T-cell (primary cell): ENCODE measurements at regions not wholly inside any gene's neighbourhood (a gene's known extent, or its start where the extent isn't known, plus 50 kb on each side); places are given as distances from the start of the nearest gene placed in this dataset.

Source experiments
- ATAC-seq, 4 experiments: fragments of 200-7000 bp in 3 of 4; fragments of 150-1000 bp in 1 of 4; cut with Tn5 transposase; replicated peaks in 1 of 4; 1 replicate in 3 of 4; 2 replicates in 1 of 4; pipeline ENCODE4 v1.10.0; 2021; ENCODE audit warnings: moderate library complexity in 3 of 4, mild to moderate bottlenecking in 2 of 4, moderate number of reproducible peaks in 1 of 4
- CTCF ChIA-PET, 2 donors: fragments of 300-600 bp; sonication (Branson Sonifier 250); formaldehyde crosslinking; loops; one replicate each; lab custom pipeline; 2022; ENCODE audit warnings: antibody characterized with exemption in 2 of 2; lab: Charles Lee
- POLR2A ChIA-PET, 2 donors: fragments of 300-600 bp; sonication (Branson Sonifier 250); formaldehyde crosslinking; loops; one replicate each; lab custom pipeline; 2022; ENCODE audit warnings: antibody characterized with exemption in 2 of 2; lab: Charles Lee
- DNase-seq, 35 experiments: peaks; one replicate each; pipeline versions ENCODE4 v3.0.0 to v3.0.0-alpha.2; 2013 to 2023
- H3K27ac ChIP-seq: one replicate; pipeline ENCODE4 v1.5.1; 2013; ENCODE audit warnings: low read length
- H3K27me3 ChIP-seq, 2 experiments: replicated peaks in 1 of 2; 1 replicate in 1 of 2; 2 replicates in 1 of 2; pipeline versions ENCODE4 v1.6.1 to v1.7.0; 2013; ENCODE audit warnings: low read length in 1 of 2, mixed read lengths in 1 of 2; ENCODE audit not compliant: control insufficient read depth in 2 of 2, insufficient read depth in 2 of 2; ENCODE audit errors: extremely low read depth in 1 of 2
- H3K36me3 ChIP-seq, 2 donors: 1 replicate in 1 of 2; 2 replicates in 1 of 2; pipeline versions ENCODE4 v1.6.1 to v1.7.0; 2013; ENCODE audit warnings: low read length in 1 of 2; ENCODE audit not compliant: control insufficient read depth in 2 of 2, insufficient read depth in 1 of 2; ENCODE audit errors: extremely low read depth in 1 of 2
- H3K4me1 ChIP-seq, 2 experiments: 1 replicate in 1 of 2; 2 replicates in 1 of 2; pipeline versions ENCODE4 v1.6.1 to v1.7.0; 2013; ENCODE audit warnings: low read length in 2 of 2, mixed read lengths in 1 of 2; ENCODE audit not compliant: insufficient read depth in 2 of 2, control insufficient read depth in 1 of 2; ENCODE audit errors: extremely low read depth in 1 of 2
- H3K4me3 ChIP-seq, 2 donors: 1 replicate in 1 of 2; 2 replicates in 1 of 2; pipeline versions ENCODE4 v1.5.1 to v1.7.0; 2013; ENCODE audit warnings: mild to moderate bottlenecking in 2 of 2, low read length in 1 of 2, moderate library complexity in 1 of 2; ENCODE audit not compliant: control insufficient read depth in 1 of 2; ENCODE audit errors: extremely low read depth in 1 of 2
- H3K9me3 ChIP-seq: 2 replicates; pipeline ENCODE4 v1.7.0; 2013
- H3K27ac Mint-ChIP-seq, 2 donors: one replicate each; pipeline ENCODE4 v1.8.0; 2020 to 2021; ENCODE audit warnings: mild to moderate bottlenecking in 2 of 2, mixed read lengths in 2 of 2
- H3K27me3 Mint-ChIP-seq, 2 donors: one replicate each; pipeline ENCODE4 v1.8.0; 2021 to 2022; ENCODE audit warnings: mixed read lengths in 2 of 2
- H3K36me3 Mint-ChIP-seq: one replicate; pipeline ENCODE4 v1.8.0; 2021; ENCODE audit warnings: mixed read lengths
- H3K4me1 Mint-ChIP-seq, 3 donors: one replicate each; pipeline ENCODE4 v1.8.0; 2020 to 2022; ENCODE audit warnings: mixed read lengths in 3 of 3, mild to moderate bottlenecking in 1 of 3
- H3K4me3 Mint-ChIP-seq, 3 donors: one replicate each; pipeline ENCODE4 v1.8.0; 2020 to 2022; ENCODE audit warnings: mild to moderate bottlenecking in 3 of 3, mixed read lengths in 3 of 3, moderate library complexity in 3 of 3
- H3K9me3 Mint-ChIP-seq, 3 donors: one replicate each; pipeline ENCODE4 v1.8.0; 2020 to 2022; ENCODE audit warnings: mixed read lengths in 3 of 3
- WGBS: methylation state at CpG from one replicate; pipeline ENCODE4 v1.1.5; 2013; ENCODE audit warnings: missing lambda C conversion rate; ENCODE audit not compliant: insufficient coverage; 5-methylcytosine and 5-hydroxymethylcytosine counted together

DNA sequence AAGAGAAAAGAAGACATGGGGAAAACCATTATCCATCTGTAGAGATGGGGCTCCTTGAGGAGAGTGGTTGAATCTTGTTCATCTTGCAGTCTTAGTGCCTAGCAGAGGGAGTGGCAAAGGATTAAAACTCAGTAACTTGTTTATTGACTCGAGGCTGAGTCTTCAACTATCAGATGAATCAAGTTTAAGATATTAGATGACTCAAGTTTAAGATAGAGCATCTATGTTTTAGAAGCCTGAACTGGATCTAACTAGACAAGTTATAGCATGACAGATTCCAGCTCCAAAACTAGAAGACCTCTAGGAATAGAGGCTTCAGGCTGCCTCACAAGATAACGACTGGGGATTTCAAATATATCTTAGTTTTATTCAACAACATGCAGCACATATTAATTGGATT, 2277.2 kb upstream of the WWC1 start:
- no CpG with 5 or more reads among the region's 2 CpGs for WGBS
- Mint-ChIP-seq H3K9me3 (peaks cover 16 to 28% (median 22%) of the 10 kb centered on the region in 3 donors), H3K27ac (no peak overlapping the region), H3K27me3 (no peaks in the 10 kb centered on the region), H3K4me3 (no peak overlapping the region), H3K36me3 (no peaks in the 10 kb centered on the region), H3K4me1 (no peaks in the 10 kb centered on the region)
- no peaks in the 10 kb centered on the region for H3K27me3 ChIP-seq
- ChIA-PET CTCF (no interaction called here), POLR2A (no interaction called here)
- H3K4me3 ChIP-seq = no peak overlapping the region
- no peak overlapping the region for H3K27ac ChIP-seq
- H3K4me1 ChIP-seq = no peaks in the 10 kb centered on the region
- DNase-seq (no peak), ATAC-seq (no peak)
- no peaks in the 10 kb centered on the region for H3K36me3 ChIP-seq
- H3K9me3 ChIP-seq = no peaks in the 10 kb centered on the region

DNA sequence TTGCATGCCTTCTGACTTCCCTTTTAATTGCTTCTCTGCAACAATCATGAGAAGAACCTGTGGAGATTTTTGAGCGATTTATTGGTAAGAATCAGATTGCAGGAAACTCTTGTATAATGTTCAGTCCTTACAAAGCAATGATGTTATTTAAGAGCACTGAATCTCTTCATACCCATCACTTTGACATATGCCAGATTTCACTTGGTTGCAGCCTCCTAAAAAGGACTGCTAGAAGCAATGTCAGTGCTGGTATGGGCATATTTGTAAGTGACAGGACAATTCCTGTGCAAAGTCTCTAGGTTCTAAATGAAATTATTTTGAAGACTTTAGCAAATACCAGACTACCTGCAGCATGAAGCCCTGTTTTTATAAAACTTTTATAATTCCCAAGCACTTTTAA, 2272.7 kb upstream of the WWC1 start:
- H3K4me3 ChIP-seq = no peak overlapping the region
- WGBS = no CpG with 5 or more reads among the region's 1 CpG
- H3K27ac Mint-ChIP-seq = no peak overlapping the region
- no peaks in the 10 kb centered on the region for H3K36me3 Mint-ChIP-seq
- H3K4me1 ChIP-seq = no peaks in the 10 kb centered on the region
- no peaks in the 10 kb centered on the region for H3K9me3 ChIP-seq
- no peaks in the 10 kb centered on the region for H3K27me3 Mint-ChIP-seq
- no peaks in the 10 kb centered on the region for H3K36me3 ChIP-seq
- H3K4me3 Mint-ChIP-seq = no peak overlapping the region
- H3K4me1 Mint-ChIP-seq = no peaks in the 10 kb centered on the region
- H3K27ac ChIP-seq = no peak overlapping the region
- ATAC-seq = no peak
- H3K9me3 Mint-ChIP-seq = peaks cover 19 to 28% (median 26%) of the 10 kb centered on the region in 3 donors
- POLR2A ChIA-PET = no interaction called here
- H3K27me3 ChIP-seq = no peaks in the 10 kb centered on the region
- DNase-seq = no peak
- CTCF ChIA-PET = no interaction called here

DNA sequence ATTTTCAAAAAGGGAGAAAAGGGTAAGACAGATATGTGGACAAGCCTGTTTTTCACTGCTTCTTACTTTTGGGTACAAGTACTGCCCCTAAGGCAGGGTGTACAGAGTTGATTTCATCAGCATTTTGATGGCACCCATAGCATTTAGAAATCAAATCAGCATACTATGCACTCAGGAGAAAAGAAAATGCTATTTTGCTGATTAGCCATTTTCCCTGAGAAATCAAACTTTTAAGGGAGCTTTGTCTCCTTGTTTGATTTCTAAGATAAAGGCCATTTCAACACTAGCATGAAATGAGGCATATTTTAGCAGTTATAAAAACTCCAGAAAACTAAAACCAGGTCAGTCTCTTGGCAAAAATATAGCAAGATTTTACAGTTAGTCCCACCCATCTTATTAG, 2269.4 kb upstream of the WWC1 start:
- H3K36me3 ChIP-seq = no peaks in the 10 kb centered on the region
- CTCF ChIA-PET = interaction anchor here in 1 of 2 donors (0.8 kb wide), 1 partner anchor 25 kb away, joined by 4 read pairs; no protein-coding TSS in a partner anchor
- Mint-ChIP-seq H3K4me3 (no peak overlapping the region), H3K36me3 (no peaks in the 10 kb centered on the region), H3K4me1 (no peaks in the 10 kb centered on the region), H3K27me3 (no peaks in the 10 kb centered on the region), H3K27ac (no peak overlapping the region), H3K9me3 (peaks cover 9 to 17% (median 12%) of the 10 kb centered on the region in 3 donors)
- H3K4me3 ChIP-seq = no peak overlapping the region
- no peaks in the 10 kb centered on the region for H3K27me3 ChIP-seq
- ATAC-seq = no peak
- H3K9me3 ChIP-seq = no peaks in the 10 kb centered on the region
- no peaks in the 10 kb centered on the region for H3K4me1 ChIP-seq
- POLR2A ChIA-PET = no interaction called here
- no peak for DNase-seq
- H3K27ac ChIP-seq = no peak overlapping the region

DNA sequence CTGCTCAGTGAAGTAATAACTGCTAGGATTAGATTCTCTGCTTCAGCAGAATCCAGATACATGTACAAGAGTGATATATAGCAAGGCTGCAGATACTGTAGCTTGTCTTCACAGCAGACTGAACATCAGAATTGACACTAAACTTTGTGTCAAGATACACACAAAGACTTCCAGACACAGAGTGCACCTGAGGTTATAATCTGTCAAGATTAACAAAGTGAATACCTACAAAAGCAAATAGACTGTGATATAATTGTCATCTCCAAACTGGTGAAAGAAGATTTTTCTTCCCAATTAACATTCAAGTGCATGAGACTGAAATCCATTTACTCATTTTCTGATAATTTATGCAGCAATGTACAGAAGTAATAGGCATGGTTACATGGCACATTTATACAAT, 2266.5 kb upstream of the WWC1 start:
- Histone ChIP-seq H3K9me3 (peaks cover 3% of the 10 kb centered on the region), H3K36me3 (no peaks in the 10 kb centered on the region), H3K4me3 (no peak overlapping the region), H3K4me1 (no peaks in the 10 kb centered on the region), H3K27me3 (no peaks in the 10 kb centered on the region), H3K27ac (no peak overlapping the region)
- H3K4me1 Mint-ChIP-seq = no peaks in the 10 kb centered on the region
- H3K36me3 Mint-ChIP-seq = no peaks in the 10 kb centered on the region
- H3K9me3 Mint-ChIP-seq = peaks cover 17 to 20% (median 20%) of the 10 kb centered on the region in 3 donors
- no peaks in the 10 kb centered on the region for H3K27me3 Mint-ChIP-seq
- no peak overlapping the region for H3K4me3 Mint-ChIP-seq
- ATAC-seq (no peak), DNase-seq (no peak)
- ChIA-PET POLR2A (interaction anchor here in 1 of 2 donors (0.6 kb wide), 1 partner anchor 638 kb away, joined by 3 read pairs; no protein-coding TSS in a partner anchor), CTCF (no interaction called here)
- H3K27ac Mint-ChIP-seq = no peak overlapping the region

DNA sequence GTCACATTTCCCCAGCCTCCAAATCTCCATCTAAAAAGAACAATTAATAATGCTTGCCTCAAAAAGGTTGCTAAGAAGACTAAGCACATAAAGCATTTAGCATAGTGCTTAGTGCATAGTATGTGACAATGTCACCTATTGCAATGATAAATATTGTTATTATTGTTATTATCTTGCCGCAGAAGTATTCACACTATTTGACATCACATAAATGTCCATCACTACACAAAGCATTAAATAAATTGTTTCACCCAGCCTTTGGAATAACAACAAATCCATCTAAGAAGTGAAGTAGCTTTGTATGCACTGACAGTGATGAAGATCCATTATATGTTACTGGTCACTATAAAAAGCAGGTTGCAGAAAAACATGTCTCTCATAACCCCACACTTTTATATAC, 2263.9 kb upstream of the WWC1 start:
- Histone ChIP-seq H3K4me3 (no peak overlapping the region), H3K27me3 (no peaks in the 10 kb centered on the region), H3K4me1 (no peaks in the 10 kb centered on the region), H3K36me3 (no peaks in the 10 kb centered on the region), H3K27ac (no peak overlapping the region), H3K9me3 (peaks cover 3% of the 10 kb centered on the region)
- POLR2A ChIA-PET = no interaction called here
- ATAC-seq (no peak), DNase-seq (no peak)
- H3K4me1 Mint-ChIP-seq = no peaks in the 10 kb centered on the region
- peaks cover 15 to 23% (median 19%) of the 10 kb centered on the region in 3 donors for H3K9me3 Mint-ChIP-seq
- H3K36me3 Mint-ChIP-seq = no peaks in the 10 kb centered on the region
- CTCF ChIA-PET = no interaction called here
- WGBS = no CpG with 5 or more reads among the region's 1 CpG
- H3K27ac Mint-ChIP-seq = no peak overlapping the region
- H3K27me3 Mint-ChIP-seq = no peaks in the 10 kb centered on the region
- no peak overlapping the region for H3K4me3 Mint-ChIP-seq

DNA sequence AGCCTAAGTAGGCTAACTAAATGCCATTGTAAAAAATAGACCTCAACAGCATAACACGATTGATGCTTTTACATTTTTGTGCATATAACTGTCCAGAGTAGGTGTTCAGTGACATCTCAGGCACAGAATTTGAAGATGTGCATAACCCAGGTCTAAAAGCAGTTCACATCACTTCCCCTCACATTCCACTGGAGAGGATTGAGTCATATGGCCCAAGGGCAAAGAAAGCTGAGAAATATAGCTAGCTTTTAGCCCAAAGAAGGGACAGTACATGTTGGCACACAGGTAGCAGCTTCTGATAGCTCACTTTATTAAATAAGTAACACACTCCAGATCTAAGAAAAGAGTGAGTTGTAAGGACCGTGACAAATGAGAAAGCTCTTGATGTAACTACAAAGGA, 2259.5 kb upstream of the WWC1 start:
- H3K36me3 Mint-ChIP-seq = no peaks in the 10 kb centered on the region
- no peak overlapping the region for H3K4me3 Mint-ChIP-seq
- no peak for DNase-seq
- Histone ChIP-seq H3K4me3 (no peak overlapping the region), H3K36me3 (no peaks in the 10 kb centered on the region), H3K27ac (no peak overlapping the region), H3K9me3 (peaks cover 3% of the 10 kb centered on the region), H3K4me1 (no peaks in the 10 kb centered on the region), H3K27me3 (no peaks in the 10 kb centered on the region)
- H3K9me3 Mint-ChIP-seq = peaks cover 18 to 25% (median 19%) of the 10 kb centered on the region in 3 donors
- no peaks in the 10 kb centered on the region for H3K4me1 Mint-ChIP-seq
- no peak overlapping the region for H3K27ac Mint-ChIP-seq
- ChIA-PET POLR2A (no interaction called here), CTCF (no interaction called here)
- 100% methylated on average over 1 of the region's 2 CpGs for WGBS
- ATAC-seq = no peak
- no peaks in the 10 kb centered on the region for H3K27me3 Mint-ChIP-seq

DNA sequence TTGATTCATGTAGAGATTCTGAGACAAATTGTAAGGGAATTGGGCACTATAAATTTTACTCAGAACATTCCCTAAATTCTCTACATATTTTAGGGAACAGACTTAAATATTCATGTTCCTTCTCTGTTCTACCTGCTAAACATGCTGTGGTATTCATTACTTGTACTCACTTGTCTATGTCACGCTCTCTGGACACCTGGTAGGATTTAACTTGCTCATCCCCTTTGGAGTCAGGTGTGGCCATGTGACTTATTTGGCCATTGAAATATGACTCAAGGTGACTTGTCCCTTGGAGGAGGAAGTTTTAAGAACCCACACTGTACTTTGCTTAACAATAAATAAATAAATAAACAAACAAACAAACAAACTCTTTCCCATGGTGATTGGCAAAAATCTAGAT, 2258.8 kb upstream of the WWC1 start:
- ChIA-PET CTCF (no interaction called here), POLR2A (no interaction called here)
- Mint-ChIP-seq H3K27ac (no peak overlapping the region), H3K27me3 (no peaks in the 10 kb centered on the region), H3K9me3 (peaks cover 16 to 25% (median 22%) of the 10 kb centered on the region in 3 donors), H3K36me3 (no peaks in the 10 kb centered on the region), H3K4me1 (no peaks in the 10 kb centered on the region), H3K4me3 (no peak overlapping the region)
- Histone ChIP-seq H3K9me3 (peaks cover 3% of the 10 kb centered on the region), H3K36me3 (no peaks in the 10 kb centered on the region), H3K27ac (no peak overlapping the region), H3K4me3 (no peak overlapping the region), H3K4me1 (no peaks in the 10 kb centered on the region), H3K27me3 (no peaks in the 10 kb centered on the region)
- no CpG with 5 or more reads among the region's 1 CpG for WGBS
- ATAC-seq = no peak
- no peak for DNase-seq
